NCI-H187 (cell line): ENCODE measurements at regions not wholly inside any gene's neighbourhood (a gene's known extent, or its start where the extent isn't known, plus 50 kb on each side); places are given as distances from the start of the nearest gene placed in this dataset.
A peak's percentile ranks its signal among the peaks of the same experiment; 100 is the strongest.

ENCODE experiments used
- DNase-seq, 2 experiments: peaks; one replicate each; lab custom pipeline; 2025; lab: John Stamatoyannopoulos, UW

DNA sequence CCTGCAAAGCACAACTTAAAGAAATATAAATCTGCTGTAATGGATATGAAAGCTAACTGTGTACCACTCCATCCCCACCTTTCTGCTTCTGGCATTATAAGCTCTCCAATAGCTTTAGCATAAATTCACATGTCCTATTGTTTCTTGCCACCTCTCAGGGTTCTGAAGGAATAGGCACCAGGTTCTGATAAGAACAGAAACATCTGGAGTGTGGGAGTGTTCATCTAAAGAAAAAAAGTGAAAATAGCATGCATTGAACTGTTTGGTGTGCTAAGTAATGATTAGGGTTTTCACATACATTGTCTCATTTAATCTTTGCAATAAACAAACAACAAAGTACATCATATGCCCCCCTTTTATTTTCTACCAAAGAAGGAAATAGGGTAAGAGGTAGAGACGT, 72.3 kb downstream of the FAM76B start:
- no peak for DNase-seq

GRCh38 chr11:95716266-95716665, 73.3 kb downstream of the FAM76B start:
- DNase-seq, result no peak

- DNase-seq, result no peak
Measured at GRCh38 chr11:95715777-95716241, 73.8 kb downstream of the FAM76B start.

GRCh38 chr11:95714843-95715776, 74.5 kb downstream of the FAM76B start:
- DNase-seq, result no peak

- no peak for DNase-seq
Measured at GRCh38 chr11:95713428-95713827, 76.2 kb downstream of the FAM76B start.

DNA sequence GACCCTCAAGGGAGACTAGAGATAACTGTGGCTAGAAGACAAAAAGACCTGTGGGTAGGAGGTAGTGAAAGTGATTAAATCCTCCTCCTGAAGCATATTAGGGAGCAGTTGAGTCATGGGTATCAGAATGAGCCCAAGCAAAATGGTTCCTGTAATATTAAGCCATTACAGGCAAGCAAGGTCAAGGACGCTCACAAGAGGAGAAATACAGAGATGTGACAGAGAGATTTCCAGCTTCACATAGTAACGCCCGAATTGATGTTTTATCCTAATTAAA, 77.7 kb downstream of the FAM76B start:
- DNase-seq, result no peak

DNA sequence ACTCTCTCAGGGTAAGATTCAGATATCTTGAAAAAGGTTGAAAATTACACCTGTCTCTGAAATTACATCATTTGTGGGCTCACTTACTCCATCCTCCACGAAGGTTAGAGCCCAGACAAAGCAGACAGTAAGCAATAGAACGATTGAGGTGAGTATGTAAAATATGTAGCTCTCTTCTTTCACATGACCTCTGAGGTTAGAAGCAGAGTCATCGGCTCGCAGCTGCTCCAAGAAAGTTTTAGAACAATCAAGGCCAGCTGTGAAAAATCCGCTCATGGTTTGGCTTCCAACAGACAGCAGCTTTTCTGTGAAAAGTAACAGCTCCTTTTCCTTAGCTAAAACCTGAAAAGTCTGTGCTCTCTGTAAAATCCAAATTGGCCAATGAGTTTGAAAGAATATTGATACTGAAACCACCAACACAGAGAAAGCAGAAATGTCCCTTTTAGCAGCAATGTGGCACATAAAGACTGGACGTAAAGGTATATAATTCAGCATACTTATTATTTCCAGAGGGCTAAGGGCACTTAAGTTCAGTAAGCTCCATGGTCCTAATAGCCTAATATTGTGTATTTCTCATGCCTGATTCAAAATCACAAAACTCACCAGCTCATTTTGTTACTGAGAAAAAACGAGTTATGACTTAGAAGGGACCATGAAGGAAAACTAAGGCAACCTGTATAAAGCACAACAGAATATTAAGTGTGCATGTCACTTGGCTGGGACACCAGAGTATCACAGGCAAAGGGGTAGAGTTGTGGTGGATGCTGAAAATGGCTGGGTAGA, 78.2 kb downstream of the FAM76B start:
- no peak for DNase-seq

- DNase-seq, result no peak
Measured at GRCh38 chr11:95708681-95709080, 80.9 kb downstream of the FAM76B start.

DNA sequence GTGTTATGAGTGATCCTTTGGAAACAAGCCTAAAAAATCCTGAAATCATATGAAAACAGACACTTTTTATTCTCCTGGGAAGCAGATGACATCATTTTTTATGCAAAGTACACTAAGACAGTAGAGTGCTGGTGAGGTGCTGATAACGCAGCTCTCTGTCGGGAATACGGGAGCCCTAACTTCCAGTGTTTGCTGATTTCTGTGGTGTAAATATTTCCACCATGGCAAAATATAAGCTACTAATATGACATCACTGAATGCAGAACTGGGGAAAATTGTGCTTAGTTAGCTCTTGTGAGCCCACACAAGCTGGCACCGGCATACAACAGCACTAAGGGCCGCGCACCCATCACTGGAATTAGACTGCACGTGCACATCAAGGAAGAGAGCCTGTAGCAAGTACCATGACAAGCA, 82.6 kb downstream of the FAM76B start:
- DNase-seq, result no peak

DNA sequence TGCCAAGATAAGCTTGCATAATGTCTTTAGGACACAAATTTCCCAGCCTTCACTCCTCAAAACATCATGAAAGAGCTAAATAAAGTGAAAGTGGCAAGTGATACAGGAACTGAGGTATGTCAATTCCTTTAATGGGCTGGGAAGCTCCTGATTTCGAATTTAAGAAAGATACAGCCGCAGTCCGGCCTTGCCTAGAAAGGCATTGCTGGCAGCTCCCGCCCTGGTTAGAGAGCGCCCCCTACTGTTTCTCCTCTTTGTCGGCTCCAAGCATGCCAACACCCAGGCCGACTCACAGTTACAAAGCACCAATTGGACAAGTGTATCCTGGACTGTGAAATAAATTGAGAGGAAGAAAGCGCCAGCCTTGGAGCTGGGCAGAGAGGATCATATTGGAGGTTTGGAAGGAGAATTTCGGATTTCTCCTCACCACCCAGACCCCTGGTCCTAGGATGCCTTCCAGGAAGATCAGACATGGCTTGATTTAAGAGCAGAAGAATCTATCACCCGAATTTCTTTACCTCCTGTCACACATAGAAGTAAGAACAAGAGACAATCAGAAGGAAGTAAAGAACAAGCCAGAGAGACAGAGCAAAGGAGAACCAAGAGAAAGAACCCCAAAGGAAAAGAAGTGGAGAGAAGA, 84.0 kb downstream of the FAM76B start:
- peak; percentile 56 to 63 for DNase-seq

DNA sequence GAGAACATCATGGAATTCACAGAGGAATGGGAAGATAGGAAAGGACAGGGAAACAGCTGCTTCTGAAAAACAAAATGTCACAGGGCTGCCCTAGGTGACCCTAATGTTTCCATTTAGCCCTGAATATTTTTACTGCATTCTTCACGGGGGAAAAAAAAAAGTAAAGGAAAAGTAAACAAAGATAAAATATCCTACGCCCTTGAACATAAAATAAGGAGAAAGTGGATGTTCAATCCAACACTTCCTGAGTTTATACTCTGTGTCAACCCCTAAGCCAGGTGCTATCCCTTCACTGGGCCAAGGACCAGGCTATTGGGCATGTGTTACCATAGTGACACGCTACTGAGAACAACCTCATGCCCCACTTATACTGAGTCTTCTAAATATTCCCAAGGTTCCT, 84.7 kb downstream of the FAM76B start:
- peak in 1 of 2 experiments; percentile 19 for DNase-seq

- DNase-seq, result no peak
Measured at GRCh38 chr11:95703049-95703448, 86.5 kb downstream of the FAM76B start.

- DNase-seq, result no peak
Measured at GRCh38 chr11:95702526-95702925, 87.1 kb downstream of the FAM76B start.

- no peak for DNase-seq
Measured at GRCh38 chr11:95700471-95700817, 89.1 kb downstream of the FAM76B start.

- DNase-seq, result no peak
Measured at GRCh38 chr11:95699631-95700470, 89.7 kb downstream of the FAM76B start.

GRCh38 chr11:95698676-95699557, 90.7 kb downstream of the FAM76B start:
- DNase-seq, result no peak

GRCh38 chr11:95697614-95698408, 91.8 kb downstream of the FAM76B start:
- DNase-seq, result no peak

- no peak for DNase-seq
Measured at GRCh38 chr11:95695181-95695580, 94.4 kb downstream of the FAM76B start.

- no peak for DNase-seq
Measured at GRCh38 chr11:95693298-95693697, 96.3 kb downstream of the FAM76B start.
